GM21576 (cell line): ENCODE measurements at regions not wholly inside any gene's neighbourhood (a gene's known extent, or its start where the extent isn't known, plus 50 kb on each side); places are given as distances from the start of the nearest gene placed in this dataset.

ENCODE experiments used
- ATAC-seq: cut with Tn5 transposase; IDR thresholded peaks from one replicate; pipeline ENCODE4 v1.9.1; 2021; ENCODE audit warnings: mild to moderate bottlenecking, moderate library complexity; ENCODE audit not compliant: unreplicated experiment

GRCh38 chr2:22499082-22499839, 885.7 kb upstream of the KLHL29 start:
- no peak for ATAC-seq

- ATAC-seq = no peak
Measured at GRCh38 chr2:22500555-22500935, 884.4 kb upstream of the KLHL29 start.

- no peak for ATAC-seq
Measured at GRCh38 chr2:22501851-22502250, 883.1 kb upstream of the KLHL29 start.

- ATAC-seq = no peak
Measured at GRCh38 chr2:22513563-22513962, 871.4 kb upstream of the KLHL29 start.

GRCh38 chr2:22517141-22517540, 867.8 kb upstream of the KLHL29 start:
- ATAC-seq = no peak

GRCh38 chr2:22518641-22519040, 866.3 kb upstream of the KLHL29 start:
- no peak for ATAC-seq

GRCh38 chr2:22520369-22521288, 864.4 kb upstream of the KLHL29 start:
- no peak for ATAC-seq

- ATAC-seq = no peak
Measured at GRCh38 chr2:22521620-22522019, 863.4 kb upstream of the KLHL29 start.

GRCh38 chr2:22525681-22526080, 859.3 kb upstream of the KLHL29 start:
- ATAC-seq = no peak

GRCh38 chr2:22530131-22530530, 854.8 kb upstream of the KLHL29 start:
- no peak for ATAC-seq

- no peak for ATAC-seq
Measured at GRCh38 chr2:22536133-22536532, 848.8 kb upstream of the KLHL29 start.

- ATAC-seq = no peak
Measured at GRCh38 chr2:22554453-22554852, 830.5 kb upstream of the KLHL29 start.

- no peak for ATAC-seq
Measured at GRCh38 chr2:22557406-22557805, 827.6 kb upstream of the KLHL29 start.

- no peak for ATAC-seq
Measured at GRCh38 chr2:22560021-22560420, 825.0 kb upstream of the KLHL29 start.

- no peak for ATAC-seq
Measured at GRCh38 chr2:22579341-22579740, 805.6 kb upstream of the KLHL29 start.

- no peak for ATAC-seq
Measured at GRCh38 chr2:22582107-22582506, 802.9 kb upstream of the KLHL29 start.

GRCh38 chr2:22596306-22596705, 788.7 kb upstream of the KLHL29 start:
- no peak for ATAC-seq

GRCh38 chr2:22600156-22600555, 784.8 kb upstream of the KLHL29 start:
- no peak for ATAC-seq

GRCh38 chr2:22600999-22601398, 784.0 kb upstream of the KLHL29 start:
- no peak for ATAC-seq

GRCh38 chr2:22604136-22604535, 780.8 kb upstream of the KLHL29 start:
- ATAC-seq = no peak

GRCh38 chr2:22616031-22616430, 768.9 kb upstream of the KLHL29 start:
- no peak for ATAC-seq

- no peak for ATAC-seq
Measured at GRCh38 chr2:22623620-22624019, 761.4 kb upstream of the KLHL29 start.
